Motor neuron (in vitro differentiated cells): ENCODE measurements at regions not wholly inside any gene's neighbourhood (a gene's known extent, or its start where the extent isn't known, plus 50 kb on each side); places are given as distances from the start of the nearest gene placed in this dataset.

Experiments
- ATAC-seq, 8 experiments: fragments of 200-7000 bp; cut with Tn5 transposase; replicated peaks in 6 of 8; 2 replicates each; pipeline ENCODE4 v1.8.0; 2021; ENCODE audit warnings: mild to moderate bottlenecking in 8 of 8, moderate library complexity in 8 of 8
- H3K27ac ChIP-seq, 2 donors: fragments of 250-450 bp; sonication (Bioruptor Pico); 2 replicates each; pipeline ENCODE4 v1.9.0; 2021; ENCODE audit warnings: antibody characterized with exemption in 2 of 2, mild to moderate bottlenecking in 2 of 2, moderate library complexity in 1 of 2
- H3K4me1 ChIP-seq, 2 donors: fragments of 250-450 bp; sonication (Bioruptor Pico); replicated peaks in 1 of 2; 2 replicates each; pipeline ENCODE4 v1.6.1; 2021; ENCODE audit warnings: antibody characterized with exemption in 2 of 2, mild to moderate bottlenecking in 2 of 2, moderate library complexity in 1 of 2
- H3K4me3 ChIP-seq, 5 donors: fragments of 250-450 bp; sonication (Bioruptor Pico); 2 replicates each; pipeline ENCODE4 v1.9.0; 2021; ENCODE audit warnings: antibody characterized with exemption in 5 of 5, mild to moderate bottlenecking in 5 of 5, moderate library complexity in 4 of 5
- WGBS, 10 experiments: fragments of 450-650 bp; shearing (Covaris generic); methylation state at CpG; one replicate each; pipeline ENCODE4 v1.0.0; 2022; 5-methylcytosine and 5-hydroxymethylcytosine counted together
- in situ Hi-C, 9 experiments: fragments of 400-800 bp; cut with MboI; loops; one replicate each; pipeline ENCODE4 v1.15.0; 2021; ENCODE audit warnings: low sequenced_read_pairs in 9 of 9, low pct_unique_long_range_greater_than_20kb in 2 of 9; ENCODE audit not compliant: unreplicated experiment in 9 of 9

GRCh38 chr3:72593881-72594397 is 254.3 kb downstream of the SHQ1 start:
- WGBS, 10 experiments: 40 to 100% (median 81%) methylated on average over 1 to 4 of the region's 5 CpGs; no CpG with 5 or more reads in 2 of the 10 experiments
- H3K4me1 ChIP-seq: peaks cover 35 to 54% of the 10 kb centered on the region in 2 donors
- in situ Hi-C loops: no loop called here
- H3K4me3 ChIP-seq: no peak overlapping the region
- H3K27ac ChIP-seq: peak overlapping the region in 1 of 2 donors; percentile 13
- peak in 6 of 8 experiments; percentile 7 to 82 (median 66) for ATAC-seq

- ATAC-seq: peak; percentile 41 to 87 (median 50)
- in situ Hi-C loops: no loop called here
- Histone ChIP-seq H3K4me3 (no peak overlapping the region), H3K27ac (no peak overlapping the region), H3K4me1 (peaks cover 28 to 44% of the 10 kb centered on the region in 2 donors)
- 2 to 58% (median 10%) methylated on average over 2 to 13 of the region's 14 CpGs for WGBS, 10 experiments
These were observed 256.5 kb downstream of the SHQ1 start for GRCh38 chr3:72591522-72592421.

- ATAC-seq: peak in 3 of 8 experiments; percentile 10 to 41 (median 40)
- H3K4me1 ChIP-seq: peaks cover 28 to 44% of the 10 kb centered on the region in 2 donors
- in situ Hi-C loops: no loop called here
- WGBS, 10 experiments: 0 to 100% (median 19%) methylated on average over 1 to 9 of the region's 12 CpGs; no CpG with 5 or more reads in 1 of the 10 experiments
- peak overlapping the region in 1 of 2 donors; percentile 0 for H3K27ac ChIP-seq
- H3K4me3 ChIP-seq: no peak overlapping the region
These were observed 257.5 kb downstream of the SHQ1 start for GRCh38 chr3:72590732-72591221.

- 90 to 100% (median 97%) methylated on average over 1 to 3 of the region's 3 CpGs; no CpG with 5 or more reads in 6 of the 10 experiments for WGBS, 10 experiments
- no peak for ATAC-seq
These were observed 261.0 kb downstream of the SHQ1 start for GRCh38 chr3:72587282-72587681.

GRCh38 chr3:72586694-72587093 is 261.6 kb downstream of the SHQ1 start:
- Histone ChIP-seq H3K27ac (no peak overlapping the region), H3K4me3 (no peak overlapping the region), H3K4me1 (peaks cover 16 to 29% of the 10 kb centered on the region in 2 donors)
- no peak for ATAC-seq
- WGBS, 10 experiments: 60 to 100% (median 91%) methylated on average over 1 to 4 of the region's 7 CpGs; no CpG with 5 or more reads in 3 of the 10 experiments
- in situ Hi-C loops: no loop called here

More at GRCh38 chr3:72587282-72587681, 261.0 kb downstream of the SHQ1 start:
- H3K27ac ChIP-seq: no peak overlapping the region
- peaks cover 16 to 31% of the 10 kb centered on the region in 2 donors for H3K4me1 ChIP-seq
- no peak overlapping the region for H3K4me3 ChIP-seq
- in situ Hi-C loops: no loop called here

GRCh38 chr3:72585966-72586365 is 262.3 kb downstream of the SHQ1 start:
- 72 to 100% (median 90%) methylated on average over 2 to 4 of the region's 4 CpGs; no CpG with 5 or more reads in 3 of the 10 experiments for WGBS, 10 experiments
- Histone ChIP-seq H3K4me1 (peaks cover 9 to 22% of the 10 kb centered on the region in 2 donors), H3K4me3 (no peak overlapping the region), H3K27ac (no peak overlapping the region)
- in situ Hi-C loops: no loop called here
- ATAC-seq: no peak

- no peak overlapping the region for H3K4me3 ChIP-seq
- peaks cover 3 to 11% of the 10 kb centered on the region in 2 donors for H3K4me1 ChIP-seq
- no peak overlapping the region for H3K27ac ChIP-seq
- WGBS, 10 experiments: 33 to 100% (median 86%) methylated on average over 1 to 2 of the region's 2 CpGs; no CpG with 5 or more reads in 5 of the 10 experiments
- no peak for ATAC-seq
- in situ Hi-C loops: no loop called here
These were observed 264.0 kb downstream of the SHQ1 start for GRCh38 chr3:72584262-72584661.

GRCh38 chr3:72582963-72583362 is 265.3 kb downstream of the SHQ1 start:
- Histone ChIP-seq H3K4me1 (peaks cover 3 to 11% of the 10 kb centered on the region in 2 donors), H3K27ac (no peak overlapping the region), H3K4me3 (no peak overlapping the region)
- in situ Hi-C loops: no loop called here
- 40 to 100% (median 86%) methylated on average over 1 to 5 of the region's 7 CpGs; no CpG with 5 or more reads in 1 of the 10 experiments for WGBS, 10 experiments
- ATAC-seq: no peak

- in situ Hi-C loops: no loop called here
- 46 to 87% (median 61%) methylated on average over 2 to 6 of the region's 6 CpGs for WGBS, 10 experiments
- H3K27ac ChIP-seq: no peak overlapping the region
- ATAC-seq: no peak
- peaks cover 3 to 11% of the 10 kb centered on the region in 2 donors for H3K4me1 ChIP-seq
- H3K4me3 ChIP-seq: no peak overlapping the region
These were observed 265.9 kb downstream of the SHQ1 start for GRCh38 chr3:72582211-72582878.

- 56 to 100% (median 80%) methylated on average over 1 to 2 of the region's 2 CpGs; no CpG with 5 or more reads in 1 of the 10 experiments for WGBS, 10 experiments
- in situ Hi-C loops: no loop called here
- Histone ChIP-seq H3K27ac (no peak overlapping the region), H3K4me1 (peaks cover 3 to 8% of the 10 kb centered on the region in 2 donors), H3K4me3 (no peak overlapping the region)
- no peak for ATAC-seq
These were observed 267.3 kb downstream of the SHQ1 start for GRCh38 chr3:72580900-72581299.

- 60 to 100% (median 80%) methylated on average over 1 to 4 of the region's 4 CpGs; no CpG with 5 or more reads in 3 of the 10 experiments for WGBS, 10 experiments
- Histone ChIP-seq H3K27ac (no peak overlapping the region), H3K4me3 (no peak overlapping the region), H3K4me1 (peaks cover 3 to 6% of the 10 kb centered on the region in 2 donors)
- no peak for ATAC-seq
- in situ Hi-C loops: no loop called here
These were observed 267.9 kb downstream of the SHQ1 start for GRCh38 chr3:72580246-72580756.

GRCh38 chr3:72579581-72580245 is 268.5 kb downstream of the SHQ1 start:
- no peak for ATAC-seq
- in situ Hi-C loops: no loop called here

More at GRCh38 chr3:72579581-72580245, 268.5 kb downstream of the SHQ1 start:
- Histone ChIP-seq H3K4me1 (peaks cover 3 to 6% of the 10 kb centered on the region in 2 donors), H3K27ac (no peak overlapping the region), H3K4me3 (no peak overlapping the region)
- WGBS, 10 experiments: 56 to 100% (median 83%) methylated on average over 1 to 10 of the region's 11 CpGs; no CpG with 5 or more reads in 1 of the 10 experiments
